Stimulated activated CD8-positive, alpha-beta memory T cell treated with anti-CD3 and anti-CD28 coated beads, Interleukin-4, amount 100 ng/mL, for 48 hours (primary cell): ENCODE measurements at regions not wholly inside any gene's neighbourhood (a gene's known extent, or its start where the extent isn't known, plus 50 kb on each side); places are given as distances from the start of the nearest gene placed in this dataset.
A peak's percentile ranks its signal among the peaks of the same experiment; 100 is the strongest.

Source experiments
- DNase-seq: peaks from one replicate; pipeline ENCODE4 v3.0.0-alpha.2; 2020

DNA sequence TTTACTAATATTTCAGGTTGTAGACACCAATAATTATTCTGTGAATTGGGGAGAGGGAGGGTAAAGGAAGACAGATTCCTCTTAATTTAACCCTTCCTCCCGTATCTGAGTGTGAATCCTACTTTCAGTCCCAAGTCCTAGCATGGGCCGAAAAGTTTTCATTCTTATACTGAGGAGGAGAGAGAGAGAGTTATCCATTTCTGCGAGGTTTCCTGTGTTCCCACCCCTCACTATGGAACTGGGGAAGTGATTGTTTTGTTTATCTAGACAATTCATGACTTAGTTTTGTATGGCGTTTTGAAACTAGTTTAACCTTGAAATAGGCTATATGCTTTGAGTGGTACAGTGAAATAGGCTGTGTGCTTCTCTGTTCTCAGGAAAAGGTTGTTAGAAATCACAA, 134.0 kb upstream of the DPYD start:
- no peak for DNase-seq

DNA sequence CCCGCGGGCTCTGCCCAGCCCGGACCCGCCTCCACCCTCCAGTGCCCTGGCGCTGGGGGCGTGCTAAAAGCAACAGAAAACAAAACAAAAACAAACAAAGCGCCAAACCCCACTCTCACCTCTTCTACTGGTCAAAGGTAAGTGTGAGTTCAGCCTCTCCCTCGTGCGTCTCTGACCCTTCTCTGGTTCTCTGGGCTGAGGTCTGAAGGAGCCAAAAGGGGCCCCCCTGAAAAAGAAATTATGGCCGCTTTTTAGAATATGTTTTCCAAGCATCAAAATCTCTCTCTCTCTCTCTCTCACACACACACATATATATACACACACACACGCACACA, 133.5 kb upstream of the DPYD start:
- DNase-seq: no peak

DNA sequence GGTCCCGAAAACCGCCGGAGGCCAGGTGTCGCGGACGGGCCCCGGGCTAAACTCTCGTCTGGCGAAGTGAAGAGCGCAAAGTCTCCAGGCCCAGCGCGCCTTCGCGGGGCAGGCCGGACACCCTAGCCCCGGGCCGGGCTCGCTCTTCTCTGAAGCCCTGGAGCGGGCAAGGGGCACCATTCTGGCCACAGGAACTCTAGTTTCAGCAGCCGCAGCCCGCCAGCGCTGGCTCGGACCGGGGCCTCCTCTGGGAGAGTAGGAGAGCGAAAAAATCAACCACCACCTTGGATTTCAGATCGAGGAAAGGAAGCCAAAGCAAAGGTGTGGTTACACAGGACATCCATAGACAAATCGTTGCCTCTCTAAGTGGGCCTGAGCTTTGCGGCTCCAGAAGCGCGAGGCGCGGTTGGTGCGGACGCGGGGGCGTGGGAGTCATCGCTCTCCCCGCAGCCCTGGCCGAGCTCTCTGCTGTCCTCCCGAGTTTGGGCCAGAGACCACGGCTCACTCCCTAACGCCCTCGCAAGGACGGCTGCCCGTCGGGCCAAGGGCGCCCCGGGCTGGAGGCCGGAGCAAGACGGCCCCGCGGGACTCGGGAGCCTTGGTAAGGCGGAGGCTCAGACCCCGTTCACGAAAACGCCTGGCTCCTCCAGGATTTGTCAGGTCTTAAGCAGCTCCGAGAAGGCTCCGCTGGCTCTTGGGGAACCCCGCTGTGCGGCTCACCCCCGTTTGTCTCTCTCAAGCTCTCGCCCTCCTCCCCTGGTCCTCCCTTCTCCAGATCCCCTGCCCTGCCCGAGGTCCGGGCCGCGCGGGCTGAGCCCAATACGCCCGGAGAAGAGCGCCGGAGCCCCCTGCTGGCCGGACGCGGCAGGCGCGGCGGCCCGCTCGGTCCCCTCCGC, 132.9 kb upstream of the DPYD start:
- DNase-seq: peak; percentile 76

DNA sequence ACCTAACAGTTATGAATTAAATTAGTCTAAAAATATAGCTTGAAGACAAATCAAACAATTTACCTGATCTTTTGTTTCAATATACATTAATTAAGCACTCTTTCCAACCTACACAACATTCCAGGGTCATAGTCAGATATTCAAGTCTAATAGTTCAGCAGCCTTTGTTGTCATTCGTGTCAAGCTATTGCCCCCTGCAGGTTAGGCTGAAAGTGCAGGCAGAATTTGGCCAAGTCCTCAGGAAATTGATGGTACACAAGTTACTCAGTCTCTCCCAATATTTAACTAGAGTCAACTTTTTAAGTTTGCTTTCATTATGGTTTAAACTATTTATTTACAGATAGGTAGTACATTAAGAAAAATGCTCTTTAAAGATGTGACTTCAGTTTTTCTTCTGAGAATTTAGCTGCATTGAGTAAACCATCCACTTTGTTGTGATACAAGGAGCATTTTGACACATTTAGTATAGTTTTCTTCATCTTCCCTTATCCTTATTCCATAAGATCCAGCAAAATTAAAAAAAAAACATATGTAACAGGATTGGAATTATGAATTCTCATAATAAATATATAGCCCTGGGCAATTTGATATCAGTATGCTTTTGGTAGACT, 130.3 kb upstream of the DPYD start:
- peak; percentile 81 for DNase-seq

DNA sequence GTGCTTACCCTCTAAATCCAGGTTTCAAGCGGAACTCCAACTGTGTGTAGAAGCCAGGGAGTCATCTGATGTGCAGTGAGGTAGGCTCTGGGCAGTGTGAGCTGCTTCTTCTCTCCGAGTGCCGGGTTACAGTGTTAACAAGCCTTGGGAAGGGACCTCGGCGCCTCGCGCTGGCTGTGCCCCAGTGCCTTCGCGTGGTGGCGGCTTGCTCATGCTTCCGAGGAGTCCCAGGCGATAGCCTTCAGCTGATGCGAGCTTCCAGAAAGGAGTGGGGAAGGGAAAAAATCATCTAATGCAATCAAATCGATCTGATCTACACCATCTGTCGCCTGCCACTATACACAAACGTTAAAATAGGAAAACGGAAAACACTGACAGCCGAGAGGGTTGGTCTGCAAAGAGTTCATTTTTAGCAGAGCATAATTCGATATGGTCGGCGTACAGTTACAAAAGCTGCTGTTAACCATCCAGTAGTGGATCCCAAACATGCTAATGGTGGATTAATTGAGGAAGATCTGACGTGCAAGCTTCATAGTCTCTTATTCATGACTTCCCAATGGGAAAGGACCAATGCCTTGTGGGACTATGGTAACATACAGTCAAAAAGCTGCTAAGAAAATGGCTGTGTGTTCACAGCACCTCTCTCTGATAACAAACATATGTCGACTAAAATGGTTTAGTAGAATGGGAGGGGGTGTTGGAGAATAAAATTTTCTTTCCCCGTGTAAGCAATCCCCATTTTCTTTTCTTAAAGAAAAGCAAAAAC, 128.7 kb upstream of the DPYD start:
- peak; percentile 27 for DNase-seq

DNA sequence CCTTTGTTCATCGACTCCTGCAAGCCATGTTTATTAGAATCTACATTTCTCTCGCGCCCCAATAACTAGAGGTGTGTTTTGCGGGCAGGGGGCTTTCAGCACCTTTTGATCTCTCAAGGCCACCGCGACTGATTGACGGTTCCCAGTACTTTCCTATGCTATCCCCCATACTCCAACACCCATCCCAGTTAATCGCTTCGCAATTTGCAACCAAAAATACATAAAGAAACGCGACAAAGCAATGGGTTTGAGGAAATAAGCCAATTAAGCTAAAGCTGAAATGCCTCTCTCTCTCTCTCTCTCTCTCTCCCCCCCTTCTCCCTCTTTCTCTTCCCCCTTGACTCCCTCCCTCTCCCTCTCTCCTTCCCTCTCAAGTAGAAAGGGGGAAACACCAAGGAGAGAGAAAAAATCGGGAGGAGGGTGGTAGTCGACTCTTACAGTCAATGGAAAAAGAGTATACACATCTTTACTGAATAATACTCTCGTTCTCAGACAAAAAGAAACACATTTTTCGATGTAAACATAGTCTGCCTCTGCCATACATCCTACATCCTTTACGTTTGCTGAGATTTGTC, 128.0 kb upstream of the DPYD start:
- DNase-seq: no peak

DNA sequence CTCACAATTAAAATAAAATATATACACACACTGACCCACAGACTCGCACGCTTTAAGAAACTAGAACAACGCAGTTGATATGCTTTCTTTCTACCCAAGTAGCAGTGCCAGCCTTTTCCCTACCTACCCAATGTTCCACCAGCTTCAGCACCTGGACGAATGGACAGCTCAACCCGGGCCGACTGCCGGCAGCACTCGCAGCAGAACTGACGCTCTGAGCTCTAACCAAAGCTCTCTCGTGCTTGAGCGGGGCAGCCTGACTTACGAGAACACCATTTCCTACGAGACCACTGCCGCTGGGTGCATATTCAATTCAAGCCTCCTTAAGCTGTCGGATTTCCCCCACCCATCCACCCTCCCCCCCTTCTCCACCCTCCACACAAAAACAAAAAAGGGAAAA, 127.4 kb upstream of the DPYD start:
- DNase-seq: peak; percentile 84

DNA sequence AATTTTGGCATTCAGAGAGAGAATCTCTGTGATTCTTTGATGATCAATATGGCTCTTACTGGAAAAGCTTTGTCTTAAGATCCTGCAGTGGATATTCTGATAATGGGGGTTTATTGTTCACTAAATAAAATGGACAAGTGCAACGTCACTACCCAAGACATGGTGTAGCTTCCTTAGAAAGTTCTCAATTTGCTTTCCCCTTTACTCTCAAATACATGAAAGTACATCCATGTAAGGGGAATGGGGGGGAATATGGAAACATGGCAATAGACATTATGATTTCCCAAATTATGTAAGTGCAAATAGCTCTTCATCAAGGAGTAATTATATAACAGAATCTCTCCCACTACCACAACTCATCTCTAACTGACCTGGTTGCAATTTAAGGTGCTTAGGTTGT, 126.3 kb upstream of the DPYD start:
- no peak for DNase-seq

DNA sequence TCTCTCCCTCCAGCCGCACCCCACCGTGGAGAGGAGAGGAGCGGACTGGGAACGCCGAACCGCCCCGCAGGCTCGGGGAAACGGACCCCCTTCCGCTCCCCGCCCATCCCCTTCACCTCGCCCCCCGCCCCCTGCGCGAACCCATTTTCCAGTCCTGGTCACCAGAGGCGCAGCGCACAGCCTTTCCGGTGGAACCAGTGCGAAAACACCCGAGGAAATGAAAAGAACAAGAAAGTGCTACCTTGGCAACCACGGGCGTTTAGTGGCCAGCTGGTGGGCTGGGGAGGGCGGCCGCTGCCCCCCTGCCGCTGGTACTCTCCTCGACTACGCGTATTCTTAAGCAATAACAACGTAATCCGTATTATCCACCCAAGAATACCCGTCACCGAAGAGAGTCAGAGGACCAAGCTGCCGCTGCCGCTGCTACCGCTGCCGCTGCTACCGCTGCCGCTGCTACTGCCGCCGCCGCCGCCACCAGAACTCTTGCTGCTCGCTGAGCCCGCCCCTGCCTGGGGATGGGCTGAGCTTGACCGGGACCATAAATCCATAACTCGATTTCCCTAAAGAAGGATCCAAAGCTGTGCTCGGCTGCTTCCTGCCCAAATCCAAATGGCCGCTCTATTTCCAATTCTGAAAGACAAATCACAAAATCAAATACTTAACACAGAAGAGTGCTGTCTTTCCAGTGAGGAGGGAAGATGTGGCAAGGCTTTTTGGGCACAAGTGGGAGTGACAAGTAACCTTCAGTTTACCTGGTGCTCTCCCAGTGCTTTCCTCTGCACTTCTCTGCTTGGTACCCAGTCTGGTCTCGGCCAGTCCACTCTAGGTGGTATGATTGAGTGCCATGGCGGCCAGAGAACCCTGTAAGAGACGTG, 125.2 kb upstream of the DPYD start:
- peak; percentile 44 for DNase-seq

DNA sequence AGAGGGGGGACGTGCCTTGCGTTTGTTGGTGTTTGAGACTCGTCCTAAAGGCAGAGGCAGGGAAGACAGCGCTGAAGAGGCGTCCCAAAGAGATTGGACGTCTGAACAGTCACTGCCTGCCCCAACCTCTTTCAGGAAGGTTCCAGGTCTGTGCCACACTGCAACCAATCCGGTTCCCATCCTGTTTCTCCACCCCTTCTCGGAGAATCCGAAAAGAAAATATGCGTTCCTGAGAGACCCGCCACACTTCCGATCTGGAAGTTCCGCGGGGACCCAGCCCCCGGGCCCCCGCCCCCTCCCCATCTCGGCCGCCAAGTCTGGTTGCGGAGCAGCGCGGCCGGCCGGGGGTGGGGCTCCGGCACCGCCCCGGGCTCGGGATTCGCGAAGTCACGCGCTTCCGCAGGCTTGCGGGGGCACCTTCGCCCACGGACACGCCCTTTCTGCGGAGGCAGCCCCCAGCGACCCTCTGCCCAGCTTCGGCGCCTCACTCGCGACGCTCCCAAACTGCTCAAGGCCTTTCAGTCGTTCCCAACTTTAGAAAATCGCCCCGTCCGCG, 124.5 kb upstream of the DPYD start:
- peak; percentile 24 for DNase-seq

DNA sequence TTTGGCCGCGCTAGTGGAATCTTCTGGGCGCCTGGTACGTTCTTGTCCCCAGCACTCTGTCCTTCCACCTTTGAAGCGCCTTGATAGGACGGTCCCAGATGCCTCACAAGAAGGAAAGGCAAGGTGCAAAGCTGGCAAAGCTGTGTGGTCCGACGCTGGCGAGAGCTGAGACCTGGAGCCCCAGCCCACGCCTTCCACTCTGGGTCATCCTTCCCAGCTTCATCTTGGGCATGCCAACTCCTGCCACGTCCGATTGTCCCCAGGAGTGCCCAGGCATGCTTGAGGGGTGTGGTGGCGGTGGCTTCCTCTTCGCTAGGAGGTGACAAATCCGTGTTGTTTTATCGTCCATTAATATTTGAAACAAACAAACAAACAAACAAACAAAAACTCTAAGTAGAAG, 123.9 kb upstream of the DPYD start:
- no peak for DNase-seq

DNA sequence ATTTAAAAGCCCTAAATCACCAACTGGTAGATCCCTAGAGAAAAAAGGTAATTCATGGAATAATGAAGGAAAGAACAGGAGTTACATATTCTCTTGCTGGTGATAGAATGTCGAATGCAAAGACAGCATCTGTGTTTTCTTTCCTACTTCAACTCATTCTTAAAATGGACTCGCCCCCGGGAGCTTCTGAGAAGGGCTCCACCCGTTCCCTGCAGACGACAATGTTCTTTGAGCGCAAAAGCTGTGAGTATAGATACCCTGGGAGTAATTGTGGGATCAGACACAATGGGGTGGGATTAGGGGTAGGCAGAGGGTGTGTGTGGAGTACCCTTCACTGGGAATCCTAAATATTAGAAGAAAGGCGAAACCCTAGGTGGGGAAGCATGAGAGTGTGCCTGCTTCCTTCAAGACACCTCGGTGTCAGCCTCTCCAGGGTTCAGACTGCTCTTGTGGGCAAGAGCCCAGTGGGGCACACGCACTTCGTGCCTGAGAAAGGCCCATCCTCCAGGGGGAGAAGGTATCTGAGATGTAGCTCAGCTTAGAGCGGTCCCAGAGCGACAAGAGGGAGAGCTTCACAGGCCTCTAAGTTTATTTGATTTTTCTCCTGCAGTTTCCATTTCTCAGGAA, 123.3 kb upstream of the DPYD start:
- no peak for DNase-seq

DNA sequence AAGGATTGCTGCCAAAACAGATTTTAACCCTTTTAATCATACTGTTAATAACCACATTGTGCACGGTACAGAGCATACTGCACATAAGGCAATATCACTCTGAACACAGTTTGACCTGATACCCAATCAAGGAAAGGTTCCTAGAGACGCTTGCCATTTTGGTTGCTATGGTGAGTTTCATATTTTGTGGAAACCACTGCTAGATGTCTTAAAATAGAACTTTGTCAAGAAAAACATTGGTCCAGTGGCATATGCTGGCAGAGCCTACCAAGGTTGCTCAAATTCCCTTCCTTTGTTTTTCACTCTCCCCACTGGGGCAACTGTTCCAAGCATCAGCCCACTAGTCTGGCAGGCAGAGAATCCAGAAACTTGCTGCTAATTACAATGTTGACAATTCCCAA, 114.8 kb upstream of the DPYD start:
- DNase-seq: no peak

DNA sequence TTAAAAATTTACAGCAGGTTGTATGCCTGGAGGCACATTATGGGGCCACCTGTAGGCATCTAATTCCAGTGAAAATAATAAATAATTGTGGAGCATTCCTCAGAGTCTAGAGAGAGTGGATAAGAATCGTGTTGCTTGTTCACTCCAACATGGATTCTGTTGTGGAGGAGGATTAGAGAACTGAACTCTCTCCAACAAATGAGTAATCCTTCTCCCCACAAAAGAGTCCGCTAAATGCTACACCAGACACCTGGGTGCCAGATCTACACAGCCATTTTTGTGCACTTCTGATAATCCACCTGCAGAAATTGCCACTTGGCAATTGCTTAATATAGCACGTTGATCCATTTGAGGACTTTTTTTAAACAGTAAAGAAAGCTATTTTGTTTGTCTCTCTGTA, 113.7 kb upstream of the DPYD start:
- DNase-seq: no peak

DNA sequence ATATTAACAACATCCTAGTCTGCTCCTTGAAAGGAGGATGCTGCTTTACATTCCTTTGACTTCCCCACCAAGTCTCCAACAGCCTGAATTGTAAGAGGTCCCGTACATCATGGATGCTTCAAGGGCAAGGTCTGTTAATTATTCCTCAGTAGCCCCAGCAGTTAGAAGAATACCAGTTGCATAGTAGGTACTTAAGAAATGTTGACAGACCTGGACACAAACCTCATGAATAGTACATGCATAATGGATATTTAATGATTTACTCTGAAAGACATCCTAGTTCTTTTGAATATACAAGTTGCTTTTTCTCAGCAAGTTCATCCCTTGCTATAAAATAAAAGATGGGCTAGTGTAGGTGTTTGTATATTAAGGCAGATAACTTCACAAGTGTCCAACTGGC, 112.1 kb upstream of the DPYD start:
- DNase-seq: no peak

DNA sequence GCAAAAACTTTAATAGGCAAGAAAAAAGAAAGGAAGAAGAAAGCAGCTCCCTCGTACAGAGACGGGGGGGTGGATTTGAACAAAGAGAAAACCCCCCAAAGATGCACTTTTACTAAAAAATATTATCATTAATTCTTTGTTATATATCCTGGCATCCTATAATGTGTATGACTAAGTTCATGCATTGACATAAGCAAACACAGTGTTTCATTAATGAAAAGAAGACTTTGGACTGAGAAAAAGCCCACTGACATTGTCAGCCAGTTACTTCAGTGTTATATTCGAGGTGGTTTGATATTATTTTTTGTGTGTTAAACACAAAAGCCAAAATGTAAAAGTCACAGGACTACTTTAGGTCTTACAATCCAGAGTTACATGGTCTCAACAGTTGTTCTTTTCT, 110.1 kb upstream of the DPYD start:
- DNase-seq: no peak

DNA sequence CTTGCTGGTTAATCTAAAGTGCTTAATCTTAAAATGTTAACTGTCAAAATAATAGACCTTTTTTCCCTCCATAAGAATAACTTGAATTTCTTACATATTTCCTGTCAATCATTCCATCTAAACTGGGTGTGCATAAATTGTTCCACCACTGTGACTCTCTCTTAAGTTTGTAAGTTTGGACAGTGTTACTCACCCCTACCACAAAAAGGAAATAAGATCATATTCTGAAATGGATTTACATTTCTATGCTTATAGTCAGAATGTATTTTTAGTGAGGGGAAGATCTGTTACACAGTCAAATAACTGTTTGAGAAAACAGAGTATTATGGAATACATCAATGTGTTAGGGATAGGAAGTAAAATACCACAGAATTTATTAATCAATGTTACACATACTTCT, 109.6 kb upstream of the DPYD start:
- DNase-seq: no peak

DNA sequence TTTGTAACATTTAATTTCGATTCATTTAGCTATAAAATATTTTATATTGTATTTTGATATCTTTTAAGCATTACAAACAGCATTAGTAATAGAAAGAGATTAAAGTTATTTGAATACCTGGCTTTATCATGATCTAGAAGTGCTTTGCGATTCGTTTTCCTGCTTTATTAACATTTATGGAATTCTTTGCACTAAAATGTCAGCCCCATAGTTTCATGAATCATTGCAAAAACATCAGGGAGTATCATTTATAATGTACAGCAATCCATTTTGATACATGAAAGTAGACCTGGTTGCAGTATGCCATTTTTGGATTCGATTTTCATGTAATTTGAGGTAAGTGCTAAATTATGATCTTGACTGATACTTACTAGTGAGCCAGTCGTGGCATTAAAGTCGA, 108.0 kb upstream of the DPYD start:
- DNase-seq: no peak

DNA sequence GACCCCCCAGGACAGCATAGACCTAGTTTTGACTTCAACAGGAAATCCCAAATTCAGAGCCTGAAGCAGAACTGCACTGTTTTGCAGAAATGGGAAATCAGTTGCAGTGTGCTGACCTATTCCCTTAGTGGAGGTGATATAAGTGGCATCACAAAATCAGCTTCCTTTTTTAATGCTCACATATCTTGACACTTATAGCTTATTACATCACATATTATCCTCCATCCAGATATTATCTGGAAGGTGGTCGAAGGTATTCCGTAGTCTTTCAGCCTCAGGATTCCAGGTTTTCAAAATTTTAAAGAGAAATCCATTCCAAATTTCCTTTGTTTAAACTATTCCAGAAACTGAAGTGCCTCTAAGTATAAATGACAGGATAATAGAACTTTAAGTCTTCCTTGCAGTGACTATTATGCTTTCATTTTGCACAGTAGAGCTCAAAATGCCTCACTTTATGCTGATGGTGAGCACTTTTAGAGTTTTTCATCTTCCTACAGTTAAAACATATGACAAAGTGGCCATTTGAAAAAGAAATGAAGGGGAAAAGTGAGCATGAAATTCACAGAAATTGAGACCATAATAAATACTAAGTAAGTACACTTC, 106.4 kb upstream of the DPYD start:
- DNase-seq: no peak

DNA sequence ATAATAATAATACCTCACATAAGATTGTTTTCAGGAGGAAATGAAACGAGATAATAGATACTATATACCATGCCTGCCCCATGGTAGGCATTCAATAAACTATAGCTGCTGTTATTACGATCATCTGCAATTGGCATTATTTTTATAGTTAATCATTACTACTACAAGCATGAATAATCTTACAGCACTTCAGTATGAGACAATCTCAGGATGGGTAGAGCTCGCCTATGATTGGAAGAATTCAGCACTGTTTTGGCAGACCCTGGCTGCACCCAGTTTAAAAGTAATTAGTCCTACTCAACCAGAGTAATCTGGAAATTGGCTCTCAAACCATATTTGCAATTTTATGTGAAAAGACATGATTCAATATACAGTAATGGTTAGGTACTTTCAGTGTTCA, 105.0 kb upstream of the DPYD start:
- no peak for DNase-seq

DNA sequence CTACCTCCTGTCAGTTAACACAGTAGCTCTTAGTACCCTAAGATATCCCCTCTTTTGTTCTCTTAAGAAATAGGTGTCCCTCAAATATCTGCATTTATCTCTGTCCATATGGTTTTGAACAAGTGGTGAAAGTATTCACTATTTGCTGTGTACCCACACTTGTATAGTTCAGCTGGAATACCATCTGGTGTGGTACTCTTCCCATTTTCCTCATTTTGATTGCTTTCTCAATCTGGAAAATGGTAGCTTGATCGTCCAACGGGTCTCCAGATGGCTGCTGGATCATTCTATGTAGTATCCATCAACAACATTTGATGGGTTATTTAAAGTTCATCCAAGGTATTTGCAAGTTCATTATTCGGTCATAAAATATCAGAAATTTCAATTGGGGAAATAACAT, 100.3 kb upstream of the DPYD start:
- no peak for DNase-seq
